ENCODE measurements at regions not wholly inside any gene's neighbourhood (a gene's known extent, or its start where the extent isn't known, plus 50 kb on each side); places are given as distances from the start of the nearest gene placed in this dataset.
"Not testable (repeated sequence)": the region's sequence is repeated elsewhere in the genome, so short reads cannot be mapped to it uniquely, and the experiment has no call there.

DNA sequence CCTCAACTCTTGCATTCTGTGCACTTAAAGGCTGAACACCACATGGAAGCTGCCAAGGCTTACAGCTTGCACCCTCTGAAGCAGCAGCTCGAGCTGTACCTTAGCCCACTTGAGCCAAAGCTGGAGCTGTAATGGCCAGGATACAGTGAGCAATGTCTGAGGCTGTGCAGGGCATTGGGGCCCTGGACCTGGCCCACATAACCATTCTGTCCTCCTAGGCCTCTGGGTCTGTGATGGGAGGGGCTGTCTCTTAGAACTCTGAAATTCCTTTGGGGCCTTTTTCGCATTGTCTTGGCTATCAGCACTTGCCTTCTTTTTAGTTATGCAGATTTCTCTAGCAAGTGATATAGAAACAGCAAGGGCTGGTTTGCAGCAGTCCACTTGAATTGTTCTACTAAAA is 303.8 kb upstream of the CLEC14A start:
- TF ChIP-seq, protein P1, sequence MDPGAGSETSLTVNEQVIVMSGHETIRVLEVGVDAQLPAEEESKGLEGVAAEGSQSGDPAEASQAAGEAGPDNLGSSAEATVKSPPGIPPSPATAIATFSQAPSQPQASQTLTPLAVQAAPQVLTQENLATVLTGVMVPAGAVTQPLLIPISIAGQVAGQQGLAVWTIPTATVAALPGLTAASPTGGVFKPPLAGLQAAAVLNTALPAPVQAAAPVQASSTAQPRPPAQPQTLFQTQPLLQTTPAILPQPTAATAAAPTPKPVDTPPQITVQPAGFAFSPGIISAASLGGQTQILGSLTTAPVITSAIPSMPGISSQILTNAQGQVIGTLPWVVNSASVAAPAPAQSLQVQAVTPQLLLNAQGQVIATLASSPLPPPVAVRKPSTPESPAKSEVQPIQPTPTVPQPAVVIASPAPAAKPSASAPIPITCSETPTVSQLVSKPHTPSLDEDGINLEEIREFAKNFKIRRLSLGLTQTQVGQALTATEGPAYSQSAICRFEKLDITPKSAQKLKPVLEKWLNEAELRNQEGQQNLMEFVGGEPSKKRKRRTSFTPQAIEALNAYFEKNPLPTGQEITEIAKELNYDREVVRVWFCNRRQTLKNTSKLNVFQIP (CRISPR knock-in tag; IDR thresholded peaks at IDR 0.05; ENCODE audit: borderline replicate concordance, low read depth) = no peak
- TF ChIP-seq BACH2 (CRISPR knock-in tag; IDR thresholded peaks at IDR 0.05; ENCODE audit: borderline replicate concordance) = no peak
- TF ChIP-seq ZNF8 (CRISPR knock-in tag; IDR thresholded peaks at IDR 0.05) = no peak
- TF ChIP-seq OSR1 (CRISPR knock-in tag; IDR thresholded peaks at IDR 0.05) = no peak
- no peak for TF ChIP-seq GLIS3 (CRISPR knock-in tag; IDR thresholded peaks at IDR 0.05)
- no peak for TF ChIP-seq TCF4 (CRISPR knock-in tag; IDR thresholded peaks at IDR 0.05; ENCODE audit: borderline replicate concordance)
- TF ChIP-seq ZFP3 (CRISPR knock-in tag; IDR thresholded peaks at IDR 0.05) = no peak
- TF ChIP-seq SNAI2 (CRISPR knock-in tag; IDR thresholded peaks at IDR 0.05) = no peak
- TF ChIP-seq ARNTL (CRISPR knock-in tag; IDR thresholded peaks at IDR 0.05; ENCODE audit: borderline replicate concordance, low read depth) = no peak
- TF ChIP-seq RARB (CRISPR knock-in tag; IDR thresholded peaks at IDR 0.05) = no peak
- TF ChIP-seq ESRRG (CRISPR knock-in tag; IDR thresholded peaks at IDR 0.05) = no peak
- ATAC-seq = no peak

DNA sequence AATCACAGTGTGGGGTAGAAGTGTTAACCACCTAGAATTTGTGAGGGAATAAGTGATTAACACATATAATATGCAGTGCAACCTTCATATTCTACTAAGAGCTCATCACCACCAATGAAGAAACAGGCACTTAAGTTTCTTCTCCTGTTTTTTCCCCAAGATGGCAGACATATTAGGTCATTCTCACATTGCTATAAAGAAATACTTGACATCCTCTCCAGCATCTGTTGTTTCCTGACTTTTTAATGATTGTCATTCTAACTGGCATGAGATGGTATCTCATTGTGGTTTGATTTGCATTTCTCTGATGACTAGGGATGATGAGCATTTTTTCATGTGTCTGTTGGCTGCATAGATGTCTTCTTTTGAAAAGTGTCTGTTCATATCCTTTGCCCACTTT is 301.5 kb upstream of the CLEC14A start:
- ATAC-seq = not testable (repeated sequence)

DNA sequence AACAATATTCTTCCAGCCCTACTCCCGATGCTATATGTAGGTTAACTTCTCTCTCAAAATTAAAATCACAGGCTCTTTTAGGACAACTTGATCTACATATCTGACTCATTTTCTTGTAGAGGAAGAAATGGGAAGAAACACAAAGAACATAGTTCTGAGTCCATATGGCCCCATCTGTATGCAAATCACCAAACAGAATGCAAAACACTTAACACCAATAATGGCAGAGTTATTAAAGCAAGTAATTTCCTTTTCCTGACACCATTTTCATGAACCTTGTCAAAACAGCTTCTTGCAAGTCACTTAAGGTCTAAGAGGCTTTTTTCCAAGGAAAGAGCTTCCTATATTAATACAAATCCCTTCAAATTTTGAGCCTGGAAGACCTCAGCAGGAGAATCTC is 300.4 kb upstream of the CLEC14A start:
- TF ChIP-seq, protein P2, sequence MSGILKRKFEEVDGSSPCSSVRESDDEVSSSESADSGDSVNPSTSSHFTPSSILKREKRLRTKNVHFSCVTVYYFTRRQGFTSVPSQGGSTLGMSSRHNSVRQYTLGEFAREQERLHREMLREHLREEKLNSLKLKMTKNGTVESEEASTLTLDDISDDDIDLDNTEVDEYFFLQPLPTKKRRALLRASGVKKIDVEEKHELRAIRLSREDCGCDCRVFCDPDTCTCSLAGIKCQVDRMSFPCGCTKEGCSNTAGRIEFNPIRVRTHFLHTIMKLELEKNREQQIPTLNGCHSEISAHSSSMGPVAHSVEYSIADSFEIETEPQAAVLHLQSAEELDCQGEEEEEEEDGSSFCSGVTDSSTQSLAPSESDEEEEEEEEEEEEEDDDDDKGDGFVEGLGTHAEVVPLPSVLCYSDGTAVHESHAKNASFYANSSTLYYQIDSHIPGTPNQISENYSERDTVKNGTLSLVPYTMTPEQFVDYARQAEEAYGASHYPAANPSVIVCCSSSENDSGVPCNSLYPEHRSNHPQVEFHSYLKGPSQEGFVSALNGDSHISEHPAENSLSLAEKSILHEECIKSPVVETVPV (CRISPR knock-in tag; IDR thresholded peaks at IDR 0.05) = no peak
- no peak for TF ChIP-seq ZNF8 (CRISPR knock-in tag; IDR thresholded peaks at IDR 0.05)
- TF ChIP-seq ARNTL (CRISPR knock-in tag; IDR thresholded peaks at IDR 0.05; ENCODE audit: borderline replicate concordance, low read depth) = no peak
- no peak for TF ChIP-seq ZNF565 (CRISPR knock-in tag; conservative IDR thresholded peaks at IDR 0.05; ENCODE audit: low read depth)
- no peak for TF ChIP-seq TCF4 (CRISPR knock-in tag; IDR thresholded peaks at IDR 0.05; ENCODE audit: borderline replicate concordance)
- no peak for TF ChIP-seq ZFP3 (CRISPR knock-in tag; IDR thresholded peaks at IDR 0.05)
- TF ChIP-seq SNAI2 (CRISPR knock-in tag; IDR thresholded peaks at IDR 0.05) = no peak
- TF ChIP-seq ZC3H10 (CRISPR knock-in tag; IDR thresholded peaks at IDR 0.05) = no peak
- TF ChIP-seq PPARA (CRISPR knock-in tag; IDR thresholded peaks at IDR 0.05; ENCODE audit: borderline replicate concordance) = no peak
- no peak for ATAC-seq

DNA sequence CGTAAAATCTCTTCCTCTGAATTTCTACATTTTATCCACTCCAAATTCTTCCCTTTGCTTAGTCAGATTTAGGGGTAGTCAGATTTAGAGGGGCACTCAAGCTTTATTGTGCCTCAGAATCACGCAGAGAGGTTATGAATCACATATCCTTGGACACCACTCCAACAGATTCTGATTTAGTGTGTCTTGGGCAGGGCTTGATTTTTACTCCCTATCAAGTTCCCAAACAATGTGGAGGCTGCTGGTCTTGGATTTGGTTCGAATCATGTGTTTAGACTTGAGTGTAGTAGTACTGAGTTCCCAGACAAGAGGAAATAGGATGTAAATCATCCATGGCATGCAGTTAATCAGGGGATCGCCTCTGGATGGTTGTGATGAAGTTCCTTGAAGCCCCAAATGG is 298.1 kb upstream of the CLEC14A start:
- no peak for TF ChIP-seq ESRRG (CRISPR knock-in tag; IDR thresholded peaks at IDR 0.05)
- no peak for TF ChIP-seq ZFP3 (CRISPR knock-in tag; IDR thresholded peaks at IDR 0.05)
- ATAC-seq = no peak

DNA sequence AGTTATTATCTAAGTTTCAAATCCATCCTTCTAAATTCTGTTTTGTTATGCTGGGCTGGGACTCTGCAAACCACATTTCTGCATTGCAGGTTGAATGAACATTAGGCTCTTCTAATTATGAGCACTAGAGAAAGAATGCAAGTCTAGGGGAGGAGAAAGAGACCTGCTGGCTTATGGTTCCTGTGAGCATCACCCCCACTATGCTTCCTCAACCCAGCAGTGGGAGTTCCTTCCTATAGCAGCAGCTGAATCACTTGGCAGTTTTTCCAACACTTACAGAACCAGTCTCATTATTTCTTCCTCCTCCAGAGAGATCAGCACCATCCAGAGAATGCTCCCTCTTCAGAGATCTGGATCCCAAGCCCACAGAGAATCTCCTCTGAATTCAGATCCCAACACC is 297.7 kb upstream of the CLEC14A start:
- no peak for ATAC-seq
- TF ChIP-seq ESRRG (CRISPR knock-in tag; IDR thresholded peaks at IDR 0.05) = no peak
- no peak for TF ChIP-seq TOX (CRISPR knock-in tag; IDR thresholded peaks at IDR 0.05; ENCODE audit: borderline replicate concordance)
- TF ChIP-seq CSDC2 (CRISPR knock-in tag; IDR thresholded peaks at IDR 0.05) = no peak
- TF ChIP-seq, protein P3, sequence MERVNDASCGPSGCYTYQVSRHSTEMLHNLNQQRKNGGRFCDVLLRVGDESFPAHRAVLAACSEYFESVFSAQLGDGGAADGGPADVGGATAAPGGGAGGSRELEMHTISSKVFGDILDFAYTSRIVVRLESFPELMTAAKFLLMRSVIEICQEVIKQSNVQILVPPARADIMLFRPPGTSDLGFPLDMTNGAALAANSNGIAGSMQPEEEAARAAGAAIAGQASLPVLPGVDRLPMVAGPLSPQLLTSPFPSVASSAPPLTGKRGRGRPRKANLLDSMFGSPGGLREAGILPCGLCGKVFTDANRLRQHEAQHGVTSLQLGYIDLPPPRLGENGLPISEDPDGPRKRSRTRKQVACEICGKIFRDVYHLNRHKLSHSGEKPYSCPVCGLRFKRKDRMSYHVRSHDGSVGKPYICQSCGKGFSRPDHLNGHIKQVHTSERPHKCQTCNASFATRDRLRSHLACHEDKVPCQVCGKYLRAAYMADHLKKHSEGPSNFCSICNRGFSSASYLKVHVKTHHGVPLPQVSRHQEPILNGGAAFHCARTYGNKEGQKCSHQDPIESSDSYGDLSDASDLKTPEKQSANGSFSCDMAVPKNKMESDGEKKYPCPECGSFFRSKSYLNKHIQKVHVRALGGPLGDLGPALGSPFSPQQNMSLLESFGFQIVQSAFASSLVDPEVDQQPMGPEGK (CRISPR knock-in tag; IDR thresholded peaks at IDR 0.05; ENCODE audit: borderline replicate concordance) = no peak
- TF ChIP-seq GLIS3 (CRISPR knock-in tag; IDR thresholded peaks at IDR 0.05) = no peak
- no peak for TF ChIP-seq ISL1 (CRISPR knock-in tag; IDR thresholded peaks at IDR 0.05)
- TF ChIP-seq ZNF70 (CRISPR knock-in tag; IDR thresholded peaks at IDR 0.05) = no peak
- no peak for TF ChIP-seq PPARA (CRISPR knock-in tag; IDR thresholded peaks at IDR 0.05; ENCODE audit: borderline replicate concordance)
- no peak for TF ChIP-seq ZFP3 (CRISPR knock-in tag; IDR thresholded peaks at IDR 0.05)
- TF ChIP-seq ZC3H10 (CRISPR knock-in tag; IDR thresholded peaks at IDR 0.05) = no peak
- TF ChIP-seq, protein P4, sequence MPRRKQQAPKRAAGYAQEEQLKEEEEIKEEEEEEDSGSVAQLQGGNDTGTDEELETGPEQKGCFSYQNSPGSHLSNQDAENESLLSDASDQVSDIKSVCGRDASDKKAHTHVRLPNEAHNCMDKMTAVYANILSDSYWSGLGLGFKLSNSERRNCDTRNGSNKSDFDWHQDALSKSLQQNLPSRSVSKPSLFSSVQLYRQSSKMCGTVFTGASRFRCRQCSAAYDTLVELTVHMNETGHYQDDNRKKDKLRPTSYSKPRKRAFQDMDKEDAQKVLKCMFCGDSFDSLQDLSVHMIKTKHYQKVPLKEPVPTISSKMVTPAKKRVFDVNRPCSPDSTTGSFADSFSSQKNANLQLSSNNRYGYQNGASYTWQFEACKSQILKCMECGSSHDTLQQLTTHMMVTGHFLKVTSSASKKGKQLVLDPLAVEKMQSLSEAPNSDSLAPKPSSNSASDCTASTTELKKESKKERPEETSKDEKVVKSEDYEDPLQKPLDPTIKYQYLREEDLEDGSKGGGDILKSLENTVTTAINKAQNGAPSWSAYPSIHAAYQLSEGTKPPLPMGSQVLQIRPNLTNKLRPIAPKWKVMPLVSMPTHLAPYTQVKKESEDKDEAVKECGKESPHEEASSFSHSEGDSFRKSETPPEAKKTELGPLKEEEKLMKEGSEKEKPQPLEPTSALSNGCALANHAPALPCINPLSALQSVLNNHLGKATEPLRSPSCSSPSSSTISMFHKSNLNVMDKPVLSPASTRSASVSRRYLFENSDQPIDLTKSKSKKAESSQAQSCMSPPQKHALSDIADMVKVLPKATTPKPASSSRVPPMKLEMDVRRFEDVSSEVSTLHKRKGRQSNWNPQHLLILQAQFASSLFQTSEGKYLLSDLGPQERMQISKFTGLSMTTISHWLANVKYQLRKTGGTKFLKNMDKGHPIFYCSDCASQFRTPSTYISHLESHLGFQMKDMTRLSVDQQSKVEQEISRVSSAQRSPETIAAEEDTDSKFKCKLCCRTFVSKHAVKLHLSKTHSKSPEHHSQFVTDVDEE (CRISPR knock-in tag; IDR thresholded peaks at IDR 0.05) = no peak

Measured in SK-N-SH treated with all-trans-retinoic acid at 6 μM for 48 hours (cell line).